ENCODE measurements at regions not wholly inside any gene's neighbourhood (a gene's known extent, or its start where the extent isn't known, plus 50 kb on each side); places are given as distances from the start of the nearest gene placed in this dataset.
A peak's percentile ranks its signal among the peaks of the same experiment; 100 is the strongest.

DNA sequence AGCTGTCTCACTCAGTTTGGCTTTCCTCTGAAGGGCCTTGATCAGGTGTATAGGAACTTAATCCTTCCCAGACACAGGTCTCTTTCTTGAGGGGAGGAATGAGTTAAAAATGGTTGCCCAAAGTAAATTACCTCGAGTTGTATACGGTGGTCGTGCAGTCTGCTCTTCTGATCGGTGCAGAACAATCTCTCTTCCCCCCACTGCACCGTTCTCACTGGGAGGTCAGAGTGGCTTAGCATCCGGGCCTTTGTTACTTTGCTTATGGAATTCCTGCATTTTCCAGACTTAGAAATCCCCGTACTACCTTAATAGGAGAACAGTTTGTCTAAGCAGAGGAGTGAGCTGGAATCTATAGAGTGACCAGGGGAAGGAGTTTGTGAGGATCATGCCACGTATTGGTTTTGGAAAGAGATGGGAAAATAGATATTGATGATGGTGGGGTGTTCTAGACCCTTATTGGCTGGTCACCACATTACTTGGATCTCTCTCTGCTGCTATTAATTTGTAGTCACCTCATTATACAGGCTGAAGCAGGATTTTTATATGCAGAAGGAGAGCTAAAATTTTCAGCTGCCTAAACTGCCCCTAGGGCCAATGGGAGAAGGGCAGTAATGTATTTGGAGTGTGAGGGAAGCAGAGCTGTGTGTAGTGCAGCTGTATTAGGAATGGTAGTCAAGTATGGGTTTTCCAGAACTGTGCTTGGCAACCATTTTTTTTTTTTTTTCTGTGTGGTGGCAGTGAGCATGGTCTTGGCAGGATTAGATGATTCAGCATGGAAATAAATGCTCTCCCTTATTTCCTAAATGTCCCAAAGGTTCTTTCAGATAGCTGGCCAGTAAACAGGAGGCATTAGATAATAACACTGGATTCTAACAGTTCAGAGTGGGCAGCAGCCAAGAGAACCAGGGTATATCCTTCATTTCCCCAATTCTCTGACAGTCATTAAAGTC is 81.5 kb downstream of the NDUFS5 start:
- DNase-seq (ENCODE audit: low read depth in 2 of 2) = peak; percentile 68 to 72

DNA sequence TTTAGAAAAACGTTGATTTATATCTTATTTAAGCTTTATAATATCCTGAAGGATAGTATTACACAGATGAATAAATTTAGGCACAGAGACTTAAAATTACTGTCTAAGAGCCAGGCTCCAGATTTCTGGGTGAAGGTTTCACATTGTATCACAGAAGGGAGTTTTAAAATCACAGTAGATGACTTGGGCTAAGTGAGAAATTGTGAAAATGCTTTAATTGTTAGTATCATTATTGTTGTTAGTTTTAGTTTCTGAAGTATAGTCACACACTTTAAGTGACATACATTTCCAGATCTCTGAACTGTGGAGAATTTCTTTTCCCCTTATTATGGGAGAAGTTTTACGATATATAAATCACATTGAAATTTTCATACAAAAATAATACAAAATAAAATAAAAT is 83.5 kb downstream of the NDUFS5 start:
- no peak for DNase-seq (ENCODE audit: low read depth in 2 of 2)

DNA sequence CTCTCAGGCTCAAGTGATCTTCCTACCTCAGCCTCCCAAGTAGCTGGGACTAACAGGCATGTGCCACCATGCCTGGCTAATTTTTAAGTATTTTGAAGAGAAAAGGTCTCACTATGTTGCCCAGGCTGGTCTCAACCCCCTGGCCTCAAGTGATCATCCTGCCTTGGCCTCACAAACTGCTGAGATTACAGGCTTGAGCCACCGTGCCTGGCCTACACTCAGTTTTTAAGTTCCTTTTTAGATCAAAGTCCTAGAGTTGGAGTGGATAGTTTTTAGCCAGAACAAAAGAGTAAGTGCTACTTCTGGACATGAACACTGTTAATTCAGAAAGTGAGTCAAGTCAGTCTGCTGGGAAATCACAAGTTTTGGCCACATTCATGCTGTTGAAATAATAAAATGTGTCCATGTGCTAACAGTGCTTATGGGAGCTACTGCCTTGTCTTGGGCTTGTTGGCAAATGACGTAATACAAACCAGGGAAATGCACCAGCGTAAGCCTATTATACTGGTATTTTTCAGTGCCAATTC is 84.2 kb downstream of the NDUFS5 start:
- DNase-seq (ENCODE audit: low read depth in 2 of 2) = peak in 1 of 2 donors; percentile 77

DNA sequence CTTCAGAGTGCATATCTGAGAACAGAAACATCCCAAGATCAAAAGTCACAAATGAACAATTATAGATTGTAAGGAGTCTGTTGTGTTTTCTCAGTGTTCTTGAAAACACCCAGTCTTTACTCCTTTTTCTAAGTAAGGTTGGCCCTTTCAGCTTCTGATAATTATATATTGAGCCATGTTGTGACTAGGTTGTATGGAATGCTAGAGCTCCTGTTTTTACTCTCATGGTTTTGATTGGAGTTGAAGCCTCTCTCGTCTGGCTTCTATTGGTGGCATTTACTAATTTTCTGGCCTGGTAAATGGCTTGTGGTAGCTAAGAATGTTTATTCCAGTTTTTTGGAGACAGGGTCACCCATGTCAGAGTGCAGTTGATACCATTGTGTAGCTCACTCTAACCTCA is 84.7 kb downstream of the NDUFS5 start:
- peak in 1 of 2 donors; percentile 28 for DNase-seq (ENCODE audit: low read depth in 2 of 2)

DNA sequence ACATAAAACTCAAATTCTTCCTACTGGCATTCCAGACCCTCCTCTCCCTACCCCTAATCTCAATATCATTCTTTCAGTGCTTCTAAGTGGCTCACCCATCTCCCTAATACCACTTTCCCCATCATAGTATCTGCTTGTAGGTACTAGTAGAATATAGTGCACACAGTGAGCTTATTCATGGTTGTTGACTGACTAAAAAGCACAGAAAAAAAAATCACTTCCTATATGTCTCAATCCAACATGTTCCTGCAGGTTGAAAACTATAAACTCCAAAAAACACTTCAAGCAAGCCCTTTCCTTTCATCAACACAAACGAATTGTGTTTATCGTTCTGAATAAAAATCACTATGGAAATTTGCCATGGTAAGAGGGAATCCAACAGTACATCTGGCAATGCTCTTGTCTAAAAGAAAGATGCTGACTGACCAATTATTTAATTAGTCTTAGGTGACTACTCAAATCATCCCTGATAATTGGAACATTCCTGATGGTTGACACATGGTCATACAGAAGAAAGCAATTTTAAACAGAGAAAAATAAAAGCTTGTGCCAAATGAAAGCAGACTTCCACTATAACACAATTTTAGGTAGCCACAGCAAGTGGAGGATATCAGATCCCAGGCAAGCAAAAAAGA is 87.1 kb downstream of the NDUFS5 start:
- DNase-seq (ENCODE audit: low read depth in 2 of 2) = no peak

DNA sequence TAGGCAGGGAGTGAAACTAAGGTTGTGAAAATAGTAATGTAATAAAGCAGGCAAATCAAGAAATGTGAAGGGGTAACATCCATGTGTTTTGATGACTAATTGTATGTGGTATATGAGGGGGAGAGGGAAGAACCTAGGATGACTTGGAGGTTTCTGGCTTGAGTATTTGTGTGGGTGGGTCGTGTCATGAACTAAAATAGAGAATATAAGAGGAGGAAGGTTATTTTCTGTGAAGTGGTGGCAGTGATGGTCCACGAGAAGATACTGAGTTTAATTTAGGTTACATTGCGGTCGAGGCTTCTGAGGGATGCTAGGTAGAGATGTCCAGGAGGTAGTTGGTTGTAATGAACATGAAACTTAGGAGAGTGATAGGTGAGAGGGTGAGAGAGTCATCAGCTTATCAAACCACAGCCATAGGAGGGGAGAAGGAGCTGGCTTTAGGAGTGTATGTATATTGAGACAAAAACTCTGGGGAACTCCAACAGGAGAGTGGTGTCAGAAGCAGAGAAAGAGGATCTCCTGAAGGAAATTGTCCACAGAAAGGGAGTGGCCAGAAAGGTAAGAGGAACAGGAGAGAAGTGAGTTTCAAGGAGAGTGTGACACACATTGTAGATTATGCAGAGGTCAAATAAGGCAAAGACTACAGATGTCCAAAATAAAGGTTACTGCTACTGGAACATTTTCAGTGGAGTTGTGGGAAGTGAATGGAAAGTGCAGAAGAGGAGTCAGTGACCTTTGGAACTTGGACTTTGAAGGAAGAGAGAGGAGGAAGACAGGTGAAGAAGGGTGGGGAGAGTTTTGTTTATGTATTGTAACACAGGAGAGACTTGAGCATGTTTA is 89.0 kb upstream of the MACF1 start:
- DNase-seq (ENCODE audit: low read depth in 2 of 2) = no peak

DNA sequence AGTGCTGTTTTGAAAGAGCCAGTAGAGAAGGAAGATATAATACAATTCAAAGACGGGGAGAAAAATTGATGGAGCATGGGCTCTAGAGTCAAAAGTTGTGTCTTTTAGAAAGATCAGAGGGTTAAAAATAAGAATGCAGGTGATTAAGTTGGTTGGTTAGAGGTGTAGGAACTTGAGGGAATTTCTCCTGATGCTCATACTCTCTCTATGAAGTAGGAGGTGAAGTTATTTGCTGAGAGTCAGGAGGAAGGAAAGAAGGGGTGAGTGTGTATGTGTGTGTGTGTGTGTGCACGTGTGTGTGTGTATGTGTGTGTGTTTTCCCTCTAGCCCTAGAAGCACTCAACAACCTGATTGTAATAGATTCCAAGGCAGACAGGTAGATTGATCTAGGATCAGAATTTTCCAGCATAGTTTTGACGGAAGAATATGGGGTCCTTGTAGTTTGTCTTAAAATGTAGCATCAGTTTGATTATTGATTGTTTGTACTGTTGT is 88.3 kb upstream of the MACF1 start:
- DNase-seq (ENCODE audit: low read depth in 2 of 2) = peak in 1 of 2 donors; percentile 41

DNA sequence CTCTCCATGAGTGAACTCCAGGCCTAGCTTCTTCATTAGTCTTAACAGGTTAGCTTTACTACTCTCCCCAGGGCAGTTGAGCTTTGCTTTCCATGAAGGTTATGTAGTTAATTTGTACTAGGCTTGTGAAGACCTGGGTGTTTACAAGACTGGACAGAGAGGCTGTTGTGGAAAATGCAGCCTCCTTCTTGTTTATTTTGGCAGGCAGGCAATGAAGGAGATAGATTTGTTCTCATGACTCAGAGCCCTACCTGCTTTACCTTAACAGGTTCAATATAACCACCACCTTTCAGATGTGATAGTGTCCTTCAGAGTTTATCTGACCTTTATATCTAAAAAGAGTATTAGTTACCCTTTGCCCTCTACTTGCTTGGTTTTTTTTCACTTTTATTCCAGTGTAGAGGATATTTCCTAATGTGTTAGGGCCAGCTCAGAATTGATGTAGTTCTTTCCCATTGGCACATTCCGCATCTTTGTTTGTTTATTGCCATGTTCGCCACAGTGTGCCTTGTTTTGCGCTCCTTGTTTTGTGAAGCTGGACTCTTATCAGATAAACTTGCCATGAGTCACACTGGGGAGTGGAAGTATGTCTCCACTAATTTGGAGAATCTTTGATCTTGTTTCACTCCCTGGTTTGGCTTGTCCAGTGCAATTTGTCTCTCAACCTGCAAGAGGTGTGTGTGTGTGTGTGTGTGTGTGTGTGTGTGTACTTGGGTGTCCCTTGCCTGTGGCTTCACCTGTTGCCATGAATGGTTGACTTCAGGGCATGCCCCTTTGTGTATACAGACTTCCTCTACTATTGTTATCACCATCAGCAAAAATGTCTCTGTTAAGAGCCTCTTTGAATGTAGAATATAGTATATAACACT is 87.4 kb upstream of the MACF1 start:
- DNase-seq (ENCODE audit: low read depth in 2 of 2) = peak in 1 of 2 donors; percentile 64

DNA sequence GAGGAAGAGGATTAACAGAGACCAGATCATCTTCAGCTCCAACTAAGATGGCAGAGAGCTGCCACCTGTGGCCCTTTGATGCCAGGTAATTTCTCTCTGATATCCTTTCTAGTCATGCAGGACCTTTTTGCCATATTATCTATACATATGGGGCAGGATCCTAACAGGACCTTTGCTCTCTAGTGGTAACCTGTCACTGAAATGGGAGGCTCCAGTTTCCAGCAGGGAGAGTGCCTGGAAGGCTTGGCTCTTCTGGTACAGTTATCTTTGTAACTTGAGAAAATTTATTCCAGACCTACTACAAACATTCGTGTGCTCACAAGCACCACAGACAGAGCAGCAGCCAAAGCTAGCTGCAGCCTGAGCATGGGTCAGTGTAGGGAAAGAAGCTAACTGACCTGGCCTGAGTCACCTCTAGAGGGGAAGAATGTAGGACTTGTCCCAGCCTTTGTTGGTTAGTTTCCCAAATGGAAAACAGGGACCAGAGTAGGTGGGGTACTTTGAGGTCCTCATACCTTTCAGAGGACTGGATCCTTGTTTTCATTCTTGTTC is 86.5 kb upstream of the MACF1 start:
- no peak for DNase-seq (ENCODE audit: low read depth in 2 of 2)

DNA sequence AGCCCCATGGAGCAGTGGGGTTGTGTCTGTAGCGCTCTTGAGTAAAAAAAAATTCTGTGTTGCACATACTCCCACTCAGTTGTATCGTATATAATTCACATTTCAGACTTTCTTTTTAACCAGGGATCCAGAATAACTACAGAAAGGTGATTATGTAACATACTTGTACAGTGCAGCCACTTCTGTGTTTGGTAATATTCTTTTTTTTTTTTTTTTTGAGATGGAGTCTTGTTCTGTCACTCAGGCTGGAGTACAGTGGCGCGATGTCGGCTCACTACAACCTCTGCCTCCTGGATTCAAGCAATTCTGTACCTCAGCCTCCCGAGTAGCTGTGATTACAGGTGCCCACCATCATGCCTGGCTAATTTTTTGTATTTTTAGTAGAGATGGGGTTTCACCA is 82.4 kb upstream of the MACF1 start:
- DNase-seq (ENCODE audit: low read depth in 2 of 2) = no peak

DNA sequence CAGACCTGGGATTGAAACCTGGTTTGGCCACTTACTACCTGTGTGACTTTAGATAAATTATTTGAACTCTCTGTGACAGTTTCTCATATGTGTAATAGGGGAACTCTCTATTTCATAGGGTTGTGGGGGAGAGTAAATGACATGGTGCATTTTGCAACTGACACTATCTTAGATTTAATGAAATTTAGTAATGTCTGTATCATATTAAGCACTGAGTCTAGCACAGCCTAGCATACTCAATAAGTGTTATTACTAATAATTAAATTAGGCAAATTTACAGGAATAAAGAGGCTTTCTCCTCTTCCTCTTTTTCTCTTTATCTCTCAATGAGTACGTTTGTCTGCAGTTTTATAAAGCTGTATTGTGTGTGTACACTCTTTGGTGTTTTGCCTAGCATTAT is 80.2 kb upstream of the MACF1 start:
- DNase-seq (ENCODE audit: low read depth in 2 of 2) = no peak

DNA sequence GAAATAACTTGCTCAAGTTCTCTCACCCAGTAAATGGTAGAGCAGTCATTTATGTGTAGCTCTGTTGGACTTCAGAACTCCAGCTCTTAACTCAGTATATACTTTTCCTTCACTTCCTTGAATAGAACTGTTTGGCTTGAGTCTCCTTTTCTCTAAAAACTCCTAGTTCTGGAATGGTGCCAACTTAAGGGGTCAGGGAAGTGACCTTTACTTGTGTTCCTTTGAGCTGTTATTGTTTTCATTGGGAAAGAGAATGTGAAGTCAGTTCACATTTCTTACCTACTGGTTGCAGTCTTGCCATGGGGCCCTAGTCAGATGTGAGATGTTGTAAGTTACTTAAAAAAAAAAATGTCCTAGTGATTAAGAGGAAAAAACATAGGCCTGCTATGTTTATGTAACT is 77.0 kb upstream of the MACF1 start:
- DNase-seq (ENCODE audit: low read depth in 2 of 2) = peak in 1 of 2 donors; percentile 96

DNA sequence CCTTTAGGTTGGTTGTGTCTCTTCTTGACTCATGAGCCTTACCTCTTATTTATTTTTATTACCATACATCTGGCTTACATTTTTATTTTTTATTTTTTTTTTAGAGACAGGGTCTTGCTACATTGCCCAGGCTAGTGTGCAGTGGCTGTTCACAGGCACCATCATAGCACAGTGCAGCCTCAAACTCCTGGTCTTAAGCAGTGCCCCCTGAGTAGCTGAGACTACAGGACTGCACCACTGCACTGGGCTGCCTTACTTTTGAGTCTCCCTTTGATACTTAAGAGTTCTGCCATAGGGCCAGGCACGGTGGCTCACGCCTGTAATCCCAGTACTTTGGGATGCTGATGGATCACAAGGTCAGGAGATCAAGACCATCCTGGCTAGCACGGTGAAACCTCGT is 76.4 kb upstream of the MACF1 start:
- no peak for DNase-seq (ENCODE audit: low read depth in 2 of 2)

DNA sequence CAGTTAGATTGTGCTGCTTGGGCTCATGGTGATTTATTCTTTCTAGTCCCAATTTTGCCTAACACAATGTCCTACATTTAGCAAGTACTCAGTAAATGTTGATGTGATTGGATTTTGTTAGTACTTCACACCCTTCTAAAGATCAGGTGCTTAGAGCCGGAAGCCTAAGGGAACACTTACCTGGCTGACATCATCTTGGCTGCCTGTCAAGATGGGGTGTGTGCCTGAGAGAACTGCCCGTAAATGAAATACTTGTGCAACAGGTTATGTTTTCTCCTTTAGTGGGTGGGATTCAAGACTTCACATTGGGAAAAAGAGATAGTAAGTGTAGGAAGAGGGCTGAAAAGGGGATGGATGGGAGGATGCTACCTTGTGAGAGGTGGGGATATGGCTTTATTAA is 75.5 kb upstream of the MACF1 start:
- no peak for DNase-seq (ENCODE audit: low read depth in 2 of 2)

DNA sequence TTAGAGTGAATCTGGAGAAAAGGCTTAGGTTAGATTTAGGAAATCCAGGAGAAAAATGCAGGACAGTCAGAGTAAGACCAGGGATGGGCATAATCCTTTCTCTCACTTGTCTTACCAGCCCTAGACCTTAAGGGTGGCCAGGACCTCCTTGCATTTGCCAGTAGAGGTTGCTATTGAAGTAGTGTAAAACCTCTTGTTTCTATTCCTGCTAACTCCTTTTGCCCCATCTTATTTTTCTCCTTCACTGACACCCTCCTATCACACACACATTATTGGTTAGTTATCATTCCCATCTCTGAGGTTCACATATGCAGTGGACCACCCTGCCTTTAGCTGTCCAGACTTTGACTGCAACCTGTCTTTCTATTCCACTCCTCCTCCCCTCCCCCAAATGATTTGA is 75.0 kb upstream of the MACF1 start:
- peak in 1 of 2 donors; percentile 61 for DNase-seq (ENCODE audit: low read depth in 2 of 2)

DNA sequence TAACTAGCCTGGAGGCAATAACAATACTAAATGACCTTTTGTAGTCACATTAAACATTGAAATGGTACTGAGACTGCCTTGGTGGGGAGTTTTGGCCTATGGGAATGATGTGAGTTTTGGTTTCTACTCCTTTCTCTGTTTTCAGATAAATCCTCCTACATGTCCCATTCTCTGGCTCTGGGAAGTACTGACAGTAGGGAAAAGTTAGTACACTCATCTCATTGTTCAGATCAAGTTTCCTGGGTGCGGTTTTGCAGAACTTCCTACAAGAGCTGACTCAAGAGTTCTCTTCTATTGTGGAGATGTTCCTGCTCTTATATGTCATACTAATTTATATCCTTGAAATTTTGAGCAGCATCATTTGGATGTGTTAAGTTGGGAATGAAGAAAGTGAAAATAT is 74.2 kb upstream of the MACF1 start:
- DNase-seq (ENCODE audit: low read depth in 2 of 2) = peak in 1 of 2 donors; percentile 54

DNA sequence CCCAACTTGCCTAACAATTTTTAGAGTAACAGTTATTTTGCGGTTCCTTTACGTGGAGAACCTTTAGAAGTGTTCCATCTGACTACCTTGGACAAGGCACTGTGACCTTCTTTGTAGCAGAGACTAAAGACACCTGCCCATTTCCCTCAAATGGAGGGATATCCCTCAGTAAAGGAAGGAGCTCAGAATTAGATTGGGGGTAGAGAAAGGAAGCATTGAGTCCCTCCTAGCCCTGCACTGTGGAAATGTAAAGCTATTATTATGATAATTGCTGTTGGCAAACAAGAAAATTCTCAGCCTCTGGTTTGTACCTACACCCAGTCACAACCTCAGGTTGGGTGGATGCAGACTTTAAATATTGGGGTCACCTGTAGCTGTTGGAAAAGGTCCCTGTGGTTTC is 72.6 kb upstream of the MACF1 start:
- DNase-seq (ENCODE audit: low read depth in 2 of 2) = no peak

DNA sequence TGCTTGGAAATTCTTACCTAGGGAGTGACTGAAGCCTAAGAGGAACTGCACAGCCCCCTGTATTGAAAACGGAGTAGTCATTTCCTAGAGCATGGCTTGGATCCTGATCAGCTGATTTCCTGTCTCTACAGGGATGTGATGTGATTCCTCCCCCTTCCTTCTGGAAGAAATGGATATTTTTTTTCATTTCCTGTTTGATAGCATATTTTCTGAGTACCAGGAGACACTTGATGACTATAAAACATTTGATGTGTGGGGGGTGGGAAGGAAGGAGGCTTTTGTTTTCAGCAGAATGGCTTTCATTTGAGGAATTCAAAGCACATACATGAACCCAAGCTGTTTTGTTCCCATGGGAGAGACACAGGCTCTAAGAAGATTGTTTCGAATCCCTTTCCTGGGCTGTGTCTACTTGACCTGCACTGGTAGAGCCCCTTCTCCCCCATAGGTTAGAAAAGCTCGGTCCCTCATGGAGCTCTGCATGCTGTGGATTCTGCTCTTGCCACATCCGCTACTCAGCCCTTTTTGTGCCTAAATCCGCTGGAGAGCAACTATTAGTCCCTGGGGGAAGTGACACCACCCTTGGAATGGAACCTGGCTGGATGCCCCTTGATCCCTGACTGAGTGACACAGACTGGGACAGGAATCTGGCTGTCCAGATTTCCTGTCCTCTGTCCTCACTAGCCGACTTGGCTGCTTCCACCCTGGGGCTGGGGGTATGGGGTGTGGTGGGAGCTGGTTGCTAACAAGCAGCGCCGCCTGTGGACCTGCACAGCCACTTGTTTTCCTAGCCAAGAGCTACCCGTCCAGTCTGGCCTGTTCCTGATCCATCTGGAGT is 71.8 kb upstream of the MACF1 start:
- peak; percentile 100 for DNase-seq (ENCODE audit: low read depth in 2 of 2)

DNA sequence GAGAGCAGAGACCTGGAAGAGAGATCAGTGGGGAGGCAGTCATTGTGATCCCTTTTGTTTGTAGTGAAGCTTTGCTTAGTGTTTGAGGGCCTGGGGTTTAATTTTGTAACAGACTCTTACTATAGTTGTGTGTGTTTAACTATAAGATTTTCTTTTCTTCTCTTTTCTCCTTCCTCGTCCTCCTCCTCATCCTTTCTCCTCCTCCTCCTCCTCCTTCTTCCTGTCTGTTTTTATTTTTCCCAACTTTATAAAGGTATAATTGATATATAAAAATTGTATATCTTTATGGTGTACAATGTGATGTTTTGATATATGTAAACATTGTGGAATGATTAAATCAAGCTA is 71.2 kb upstream of the MACF1 start:
- no peak for DNase-seq (ENCODE audit: low read depth in 2 of 2)
